ENCODE measurements at regions not wholly inside any gene's neighbourhood (a gene's known extent, or its start where the extent isn't known, plus 50 kb on each side); places are given as distances from the start of the nearest gene placed in this dataset.

GRCh38 chr5:17730421-17730820, 96.2 kb downstream of the TAF11L14 start:
- no peak for TF ChIP-seq ZFP30 (CRISPR knock-in tag; IDR thresholded peaks at IDR 0.05)
- TF ChIP-seq OSR1 (CRISPR knock-in tag; IDR thresholded peaks at IDR 0.05), result no peak
- no peak for TF ChIP-seq ZNF565 (CRISPR knock-in tag; conservative IDR thresholded peaks at IDR 0.05; ENCODE audit: low read depth)
- TF ChIP-seq PATZ1 (CRISPR knock-in tag; IDR thresholded peaks at IDR 0.05; ENCODE audit: borderline replicate concordance), result no peak
- no peak for TF ChIP-seq ZFP3 (CRISPR knock-in tag; IDR thresholded peaks at IDR 0.05)
- no peak for TF ChIP-seq ESRRG (CRISPR knock-in tag; IDR thresholded peaks at IDR 0.05)
- TF ChIP-seq TCF4 (CRISPR knock-in tag; IDR thresholded peaks at IDR 0.05; ENCODE audit: borderline replicate concordance), result no peak
- TF ChIP-seq BACH2 (CRISPR knock-in tag; IDR thresholded peaks at IDR 0.05; ENCODE audit: borderline replicate concordance), result no peak
